MM.1S (cell line): ENCODE measurements at regions not wholly inside any gene's neighbourhood (a gene's known extent, or its start where the extent isn't known, plus 50 kb on each side); places are given as distances from the start of the nearest gene placed in this dataset.

Experiments
- DNase-seq: peaks from one replicate; pipeline ENCODE4 v3.0.0-alpha.2; 2015
- H2AFZ ChIP-seq: fragments of 300-600 bp; sonication (generic); 2 replicates; pipeline ENCODE4 v1.6.0; 2016; ENCODE audit warnings: antibody characterized with exemption, low read length
- H3F3A ChIP-seq: fragments of 300-600 bp; sonication (generic); 2 replicates; pipeline ENCODE4 v1.6.1; 2016; ENCODE audit warnings: mild to moderate bottlenecking, antibody characterized with exemption, low read length, moderate library complexity, mixed read lengths; ENCODE audit not compliant: insufficient read depth
- H3K27ac ChIP-seq: fragments of 300-600 bp; sonication (generic); 2 replicates; pipeline ENCODE4 v1.5.1; 2016; ENCODE audit warnings: mild to moderate bottlenecking, low read length
- H3K27me3 ChIP-seq: fragments of 300-600 bp; sonication (generic); replicated peaks from 2 replicates; pipeline ENCODE4 v1.6.0; 2016; ENCODE audit warnings: low read length; ENCODE audit not compliant: insufficient read depth
- H3K36me3 ChIP-seq: fragments of 300-600 bp; sonication (generic); replicated peaks from 2 replicates; pipeline ENCODE4 v1.6.1; 2016; ENCODE audit warnings: mild to moderate bottlenecking, low read length, mixed read lengths; ENCODE audit not compliant: insufficient read depth
- H3K4me1 ChIP-seq: fragments of 300-600 bp; sonication (generic); 2 replicates; pipeline ENCODE4 v1.6.1; 2016; ENCODE audit warnings: low read length, mixed read lengths
- H3K4me2 ChIP-seq: fragments of 300-600 bp; sonication (generic); 2 replicates; pipeline ENCODE4 v1.6.0; 2016; ENCODE audit warnings: low read depth, low read length
- H3K4me3 ChIP-seq: fragments of 300-600 bp; sonication (generic); 2 replicates; pipeline ENCODE4 v1.5.1; 2016; ENCODE audit warnings: low read length, mixed read lengths
- H3K79me2 ChIP-seq: fragments of 300-600 bp; sonication (generic); 2 replicates; pipeline ENCODE4 v1.6.1; 2016; ENCODE audit warnings: mixed run types, low read length, mixed read lengths
- H3K9ac ChIP-seq: fragments of 300-600 bp; sonication (generic); 2 replicates; pipeline ENCODE4 v1.6.1; 2016; ENCODE audit warnings: low read length, mixed read lengths
- H3K9me2 ChIP-seq: fragments of 300-600 bp; sonication (generic); replicated peaks from 2 replicates; pipeline ENCODE4 v1.6.1; 2016; ENCODE audit warnings: mild to moderate bottlenecking, low read length, mixed read lengths; ENCODE audit not compliant: insufficient read depth
- H3K9me3 ChIP-seq: fragments of 300-600 bp; sonication (generic); replicated peaks from 2 replicates; pipeline ENCODE4 v1.6.1; 2016; ENCODE audit warnings: mild to moderate bottlenecking, low read length, mixed read lengths; ENCODE audit not compliant: insufficient read depth
- H4K20me1 ChIP-seq: fragments of 300-600 bp; sonication (generic); 2 replicates; pipeline ENCODE4 v1.6.1; 2016; ENCODE audit warnings: mild to moderate bottlenecking, low read length, moderate library complexity, mixed read lengths; ENCODE audit not compliant: insufficient read depth
- CTCF ChIP-seq: fragments of 300-600 bp; sonication (generic); IDR thresholded peaks from 2 replicates; pipeline ENCODE4 v1.5.1; 2016; ENCODE audit warnings: antibody characterized with exemption, low read length, mixed read lengths
- EZH2 ChIP-seq: fragments of 300-600 bp; sonication (generic); optimal IDR thresholded peaks from 2 replicates; pipeline ENCODE3; 2017; ENCODE audit warnings: low read depth, mild to moderate bottlenecking, antibody characterized with exemption, low read length, mixed read lengths
- EZH2phosphoT487 ChIP-seq: fragments of 300-600 bp; sonication (generic); IDR thresholded peaks from 2 replicates; pipeline ENCODE4 v1.6.1; 2018; ENCODE audit warnings: antibody characterized with exemption, low read length

- Histone ChIP-seq H3K4me3 (no peak overlapping the region), H3K27ac (no peak overlapping the region), H3F3A (no peaks in the 10 kb centered on the region), H3K36me3 (no peaks in the 10 kb centered on the region), H2AFZ (no peak overlapping the region), H3K9me3 (no peaks in the 10 kb centered on the region), H3K9ac (no peak overlapping the region), H3K4me2 (no peak overlapping the region), H3K4me1 (no peaks in the 10 kb centered on the region), H4K20me1 (no peaks in the 10 kb centered on the region), H3K79me2 (no peaks in the 10 kb centered on the region), H3K9me2 (no peaks in the 10 kb centered on the region), H3K27me3 (no peaks in the 10 kb centered on the region)
- DNase-seq: no peak
- no peak for TF ChIP-seq CTCF
- no peak for TF ChIP-seq EZH2
- TF ChIP-seq EZH2phosphoT487: no peak
These were observed 64.0 kb upstream of the SPATA31C2 start for GRCh38 chr9:88202321-88202720.

GRCh38 chr9:88198341-88198807 lies 60.1 kb upstream of the SPATA31C2 start:
- Histone ChIP-seq H3F3A (no peaks in the 10 kb centered on the region), H3K9me2 (no peaks in the 10 kb centered on the region), H3K36me3 (no peaks in the 10 kb centered on the region), H3K27ac (no peak overlapping the region), H2AFZ (no peak overlapping the region), H3K4me1 (no peaks in the 10 kb centered on the region), H3K9me3 (no peaks in the 10 kb centered on the region), H3K4me2 (no peak overlapping the region), H3K9ac (no peak overlapping the region), H3K79me2 (no peaks in the 10 kb centered on the region), H3K27me3 (no peaks in the 10 kb centered on the region), H4K20me1 (no peaks in the 10 kb centered on the region), H3K4me3 (no peak overlapping the region)
- DNase-seq: no peak
- TF ChIP-seq EZH2: no peak
- no peak for TF ChIP-seq CTCF
- no peak for TF ChIP-seq EZH2phosphoT487

DNA sequence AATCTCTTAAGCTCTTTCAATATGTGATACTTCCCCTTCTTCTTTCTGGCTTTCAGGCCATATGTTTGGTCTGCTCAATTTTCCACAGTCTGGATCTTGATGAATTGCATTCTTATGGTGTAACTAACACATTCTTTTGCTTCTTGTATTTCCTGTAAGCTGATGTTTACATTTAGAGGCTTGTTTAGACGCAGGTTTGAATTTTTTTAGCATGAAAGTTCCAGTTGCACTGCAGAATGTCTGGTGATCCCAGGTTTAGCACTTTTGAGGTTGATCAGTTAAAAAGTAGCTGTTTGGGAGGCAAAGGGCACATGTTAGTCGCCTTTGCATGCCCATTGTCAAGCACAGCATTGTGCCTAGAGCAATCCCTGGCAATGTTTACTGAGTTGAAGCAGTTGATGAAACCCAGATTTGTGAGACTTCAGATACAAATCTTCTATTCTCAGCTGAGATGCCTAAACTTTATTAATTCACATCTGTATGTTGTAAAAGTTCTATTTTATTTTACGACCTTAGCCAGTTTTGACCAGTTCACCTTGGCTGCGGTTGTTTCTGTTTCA lies 59.6 kb upstream of the SPATA31C2 start:
- Histone ChIP-seq H4K20me1 (no peaks in the 10 kb centered on the region), H3K27me3 (no peaks in the 10 kb centered on the region), H3K4me1 (no peaks in the 10 kb centered on the region), H3K79me2 (no peaks in the 10 kb centered on the region), H2AFZ (no peak overlapping the region), H3K9me2 (no peaks in the 10 kb centered on the region), H3K36me3 (no peaks in the 10 kb centered on the region), H3K4me3 (no peak overlapping the region), H3K9me3 (no peaks in the 10 kb centered on the region), H3F3A (no peaks in the 10 kb centered on the region), H3K9ac (no peak overlapping the region), H3K27ac (no peak overlapping the region), H3K4me2 (no peak overlapping the region)
- TF ChIP-seq CTCF: no peak
- no peak for TF ChIP-seq EZH2
- TF ChIP-seq EZH2phosphoT487: no peak
- DNase-seq: no peak
